ENCODE measurements at regions not wholly inside any gene's neighbourhood (a gene's known extent, or its start where the extent isn't known, plus 50 kb on each side); places are given as distances from the start of the nearest gene placed in this dataset.

GRCh38 chr3:161893972-161894371 is 397.4 kb downstream of the OTOL1 start:
- WGBS, 4 donors = 60 to 74% (median 67%) methylated on average over 1 of the region's 1 CpG
- DNase-seq = no peak
- no peaks in the 10 kb centered on the region for H3K27me3 ChIP-seq

DNA sequence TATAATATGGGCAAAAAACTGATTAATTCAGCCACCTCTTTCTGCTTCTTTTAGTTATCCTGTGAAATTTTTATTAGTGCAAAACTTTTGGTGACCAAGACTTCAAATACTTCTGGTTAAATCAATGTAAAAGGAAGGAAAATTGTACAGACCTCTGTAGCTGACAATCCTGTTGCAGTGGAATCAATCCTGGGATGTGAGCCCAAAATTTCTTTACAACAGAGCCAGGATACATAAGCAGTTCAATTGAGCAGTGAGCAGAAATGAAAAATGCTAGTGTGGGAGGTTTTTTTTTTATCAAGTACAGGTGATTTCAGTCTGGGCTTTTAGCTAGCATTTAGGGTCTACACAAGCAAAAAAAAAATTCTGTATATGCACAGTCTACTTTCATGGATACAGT is 398.0 kb downstream of the OTOL1 start:
- no peaks in the 10 kb centered on the region for H3K27me3 ChIP-seq
- no peak for DNase-seq
- no peaks in the 10 kb centered on the region for H3K9me3 ChIP-seq (replicated peaks in 1 of 3)

More at GRCh38 chr3:161893972-161894371, 397.4 kb downstream of the OTOL1 start:
- no peak overlapping the region for H3K27ac ChIP-seq
- H3K36me3 ChIP-seq (replicated peaks in 1 of 2) = no peaks in the 10 kb centered on the region
- intact Hi-C loops (cut with DNase I) = no loop called here
- H3K4me3 ChIP-seq = no peak overlapping the region
- no peaks in the 10 kb centered on the region for H3K9me3 ChIP-seq (replicated peaks in 1 of 3)
- no peak for TF ChIP-seq POLR2A (IDR thresholded peaks at IDR 0.05)
- no peak for TF ChIP-seq CTCF (IDR thresholded peaks at IDR 0.05)
- no peaks in the 10 kb centered on the region for H3K4me1 ChIP-seq (replicated peaks in 1 of 2)

GRCh38 chr3:161905520-161906132 is 409.0 kb downstream of the OTOL1 start:
- TF ChIP-seq POLR2A (IDR thresholded peaks at IDR 0.05) = no peak
- no peak for TF ChIP-seq CTCF (IDR thresholded peaks at IDR 0.05)
- no peak for DNase-seq
- Histone ChIP-seq H3K36me3 (replicated peaks in 1 of 2) (no peaks in the 10 kb centered on the region), H3K27ac (no peak overlapping the region), H3K4me1 (replicated peaks in 1 of 2) (no peaks in the 10 kb centered on the region), H3K4me3 (no peak overlapping the region), H3K9me3 (replicated peaks in 1 of 3) (no peaks in the 10 kb centered on the region), H3K27me3 (no peaks in the 10 kb centered on the region)
- 73 to 89% (median 73%) methylated on average over 4 of the region's 4 CpGs for WGBS, 4 donors
- intact Hi-C loops (cut with DNase I) = no loop called here

More for the DNA sequence above, 398.0 kb downstream of the OTOL1 start:
- intact Hi-C loops (cut with DNase I) = no loop called here
- no peak overlapping the region for H3K4me3 ChIP-seq
- H3K4me1 ChIP-seq (replicated peaks in 1 of 2) = no peaks in the 10 kb centered on the region
- H3K27ac ChIP-seq = no peak overlapping the region
- TF ChIP-seq POLR2A (IDR thresholded peaks at IDR 0.05) = no peak
- no peak for TF ChIP-seq CTCF (IDR thresholded peaks at IDR 0.05)
- no peaks in the 10 kb centered on the region for H3K36me3 ChIP-seq (replicated peaks in 1 of 2)

- Histone ChIP-seq H3K4me3 (no peak overlapping the region), H3K4me1 (replicated peaks in 1 of 2) (no peaks in the 10 kb centered on the region), H3K27me3 (no peaks in the 10 kb centered on the region), H3K27ac (no peak overlapping the region), H3K36me3 (replicated peaks in 1 of 2) (no peaks in the 10 kb centered on the region), H3K9me3 (replicated peaks in 1 of 3) (no peaks in the 10 kb centered on the region)
- intact Hi-C loops (cut with DNase I) = no loop called here
- no peak for DNase-seq
- TF ChIP-seq POLR2A (IDR thresholded peaks at IDR 0.05) (no peak), CTCF (IDR thresholded peaks at IDR 0.05) (no peak)
These were observed 417.3 kb downstream of the OTOL1 start for GRCh38 chr3:161913786-161914389.
